ENCODE measurements at regions not wholly inside any gene's neighbourhood (a gene's known extent, or its start where the extent isn't known, plus 50 kb on each side); places are given as distances from the start of the nearest gene placed in this dataset.

DNA sequence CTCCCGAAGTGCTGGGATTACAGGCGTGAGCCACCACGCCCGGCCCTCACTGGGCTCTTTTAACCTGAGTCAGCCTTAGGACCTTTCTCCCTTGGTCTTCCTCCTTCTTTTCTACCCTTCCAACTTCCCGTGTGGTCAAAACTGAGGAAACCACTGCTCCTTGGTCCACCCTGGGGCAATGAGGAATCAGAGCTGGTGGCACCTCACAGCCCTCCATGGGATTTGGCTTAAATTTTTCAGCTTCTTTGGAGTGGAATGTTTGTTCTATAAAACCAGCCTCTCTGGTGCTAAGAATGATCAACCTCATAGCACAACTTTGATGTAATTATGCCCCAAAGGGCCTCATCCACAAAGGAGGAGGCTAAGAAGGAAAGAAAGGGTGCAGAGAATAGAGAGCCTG is 76.6 kb upstream of the CFAP20DC start:
- no peak for DNase-seq (ENCODE audit: low spot score)
- Histone ChIP-seq H3K27ac (no peak overlapping the region), H3K9me3 (no peaks in the 10 kb centered on the region), H3K36me3 (no peaks in the 10 kb centered on the region), H3K4me1 (replicated peaks) (no peaks in the 10 kb centered on the region), H3K4me3 (no peak overlapping the region), H3K27me3 (replicated peaks; ENCODE audit: insufficient read depth) (no peaks in the 10 kb centered on the region)
- 95% methylated on average over 5 of the region's 5 CpGs for WGBS
- intact Hi-C loops (cut with DNase I) = no loop called here
- TF ChIP-seq POLR2AphosphoS5 (IDR thresholded peaks at IDR 0.05) = no peak
- TF ChIP-seq, protein P1, sequence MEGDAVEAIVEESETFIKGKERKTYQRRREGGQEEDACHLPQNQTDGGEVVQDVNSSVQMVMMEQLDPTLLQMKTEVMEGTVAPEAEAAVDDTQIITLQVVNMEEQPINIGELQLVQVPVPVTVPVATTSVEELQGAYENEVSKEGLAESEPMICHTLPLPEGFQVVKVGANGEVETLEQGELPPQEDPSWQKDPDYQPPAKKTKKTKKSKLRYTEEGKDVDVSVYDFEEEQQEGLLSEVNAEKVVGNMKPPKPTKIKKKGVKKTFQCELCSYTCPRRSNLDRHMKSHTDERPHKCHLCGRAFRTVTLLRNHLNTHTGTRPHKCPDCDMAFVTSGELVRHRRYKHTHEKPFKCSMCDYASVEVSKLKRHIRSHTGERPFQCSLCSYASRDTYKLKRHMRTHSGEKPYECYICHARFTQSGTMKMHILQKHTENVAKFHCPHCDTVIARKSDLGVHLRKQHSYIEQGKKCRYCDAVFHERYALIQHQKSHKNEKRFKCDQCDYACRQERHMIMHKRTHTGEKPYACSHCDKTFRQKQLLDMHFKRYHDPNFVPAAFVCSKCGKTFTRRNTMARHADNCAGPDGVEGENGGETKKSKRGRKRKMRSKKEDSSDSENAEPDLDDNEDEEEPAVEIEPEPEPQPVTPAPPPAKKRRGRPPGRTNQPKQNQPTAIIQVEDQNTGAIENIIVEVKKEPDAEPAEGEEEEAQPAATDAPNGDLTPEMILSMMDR (IDR thresholded peaks at IDR 0.05) = no peak
- TF ChIP-seq POLR2A (IDR thresholded peaks at IDR 0.05) = no peak

GRCh38 chr3:59121346-59122144 is 71.7 kb upstream of the CFAP20DC start:
- H3K27me3 ChIP-seq (replicated peaks; ENCODE audit: insufficient read depth) = no peaks in the 10 kb centered on the region
- no peak overlapping the region for H3K4me3 ChIP-seq
- 94% methylated on average over 7 of the region's 7 CpGs for WGBS
- intact Hi-C loops (cut with DNase I) = no loop called here
- H3K36me3 ChIP-seq = no peaks in the 10 kb centered on the region
- no peak overlapping the region for H3K27ac ChIP-seq
- no peak for DNase-seq (ENCODE audit: low spot score)
- no peaks in the 10 kb centered on the region for H3K4me1 ChIP-seq (replicated peaks)
- no peaks in the 10 kb centered on the region for H3K9me3 ChIP-seq
- no peak for TF ChIP-seq POLR2AphosphoS5 (IDR thresholded peaks at IDR 0.05)
- no peak for TF ChIP-seq POLR2A (IDR thresholded peaks at IDR 0.05)
- TF ChIP-seq, protein P1 (IDR thresholded peaks at IDR 0.05) = no peak

- H3K4me1 ChIP-seq (replicated peaks) = no peaks in the 10 kb centered on the region
- WGBS = 100% methylated on average over 3 of the region's 3 CpGs
- H3K27ac ChIP-seq = no peak overlapping the region
- H3K27me3 ChIP-seq (replicated peaks; ENCODE audit: insufficient read depth) = no peaks in the 10 kb centered on the region
- no peaks in the 10 kb centered on the region for H3K36me3 ChIP-seq
- TF ChIP-seq POLR2AphosphoS5 (IDR thresholded peaks at IDR 0.05) = no peak
- TF ChIP-seq, protein P1 (IDR thresholded peaks at IDR 0.05) = no peak
- no peak for TF ChIP-seq POLR2A (IDR thresholded peaks at IDR 0.05)
- DNase-seq (ENCODE audit: low spot score) = no peak
- intact Hi-C loops (cut with DNase I) = no loop called here
- H3K9me3 ChIP-seq = no peaks in the 10 kb centered on the region
- H3K4me3 ChIP-seq = no peak overlapping the region
Measured at GRCh38 chr3:59118928-59119327, 69.1 kb upstream of the CFAP20DC start.

DNA sequence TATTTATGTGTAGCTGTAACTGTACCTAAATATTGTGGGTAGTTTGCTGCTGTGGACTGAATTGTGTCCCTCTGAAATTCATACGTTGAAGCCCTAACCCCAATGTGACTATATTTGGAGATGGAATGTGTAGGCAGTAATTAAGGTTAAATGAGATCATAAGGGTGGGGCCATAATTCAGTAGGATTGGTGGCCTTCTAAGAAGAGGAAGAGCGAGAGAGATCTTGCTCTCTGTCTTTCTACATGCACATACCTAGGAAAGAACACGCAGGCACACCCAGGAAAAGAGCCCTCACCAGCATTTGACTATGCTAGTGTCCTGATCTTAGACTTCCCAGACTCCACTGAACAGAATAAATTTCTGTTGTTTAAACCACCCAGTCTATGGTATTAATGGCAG is 67.6 kb upstream of the CFAP20DC start:
- no peak for DNase-seq (ENCODE audit: low spot score)
- H3K4me1 ChIP-seq (replicated peaks) = no peaks in the 10 kb centered on the region
- H3K9me3 ChIP-seq = no peaks in the 10 kb centered on the region
- TF ChIP-seq POLR2AphosphoS5 (IDR thresholded peaks at IDR 0.05) (no peak), POLR2A (IDR thresholded peaks at IDR 0.05) (no peak)
- TF ChIP-seq, protein P1 (IDR thresholded peaks at IDR 0.05) = no peak
- no peak overlapping the region for H3K4me3 ChIP-seq
- intact Hi-C loops (cut with DNase I) = no loop called here
- H3K36me3 ChIP-seq = no peaks in the 10 kb centered on the region
- WGBS = 92% methylated on average over 3 of the region's 3 CpGs
- H3K27ac ChIP-seq = no peak overlapping the region
- H3K27me3 ChIP-seq (replicated peaks; ENCODE audit: insufficient read depth) = no peaks in the 10 kb centered on the region

- Histone ChIP-seq H3K27ac (no peak overlapping the region), H3K36me3 (no peaks in the 10 kb centered on the region), H3K27me3 (replicated peaks; ENCODE audit: insufficient read depth) (no peaks in the 10 kb centered on the region), H3K4me1 (replicated peaks) (no peaks in the 10 kb centered on the region), H3K4me3 (no peak overlapping the region), H3K9me3 (no peaks in the 10 kb centered on the region)
- 82% methylated on average over 2 of the region's 2 CpGs for WGBS
- TF ChIP-seq, protein P1 (IDR thresholded peaks at IDR 0.05) = no peak
- TF ChIP-seq POLR2AphosphoS5 (IDR thresholded peaks at IDR 0.05) (no peak), POLR2A (IDR thresholded peaks at IDR 0.05) (no peak)
- DNase-seq (ENCODE audit: low spot score) = no peak
- intact Hi-C loops (cut with DNase I) = no loop called here
Measured at GRCh38 chr3:59116233-59116537, 66.4 kb upstream of the CFAP20DC start.
